A673 (cell line): ENCODE measurements at regions not wholly inside any gene's neighbourhood (a gene's known extent, or its start where the extent isn't known, plus 50 kb on each side); places are given as distances from the start of the nearest gene placed in this dataset.

Experiments
- BruUV-seq: library from RNA; stranded (reverse); fragments of 400-500 nt; replicated peaks from 2 replicates; lab custom pipeline; 2021; lab: Mats Ljungman, UMichigan
- CTCF ChIA-PET: fragments of 300-600 bp; sonication (Branson Sonifier 250); formaldehyde crosslinking; loops from one replicate; lab custom pipeline; 2022; ENCODE audit warnings: antibody characterized with exemption; lab: Charles Lee
- POLR2A ChIA-PET: fragments of 300-600 bp; sonication (Branson Sonifier 250); formaldehyde crosslinking; loops from one replicate; lab custom pipeline; 2022; ENCODE audit warnings: antibody characterized with exemption; ENCODE audit not compliant: low non-redundant PET; lab: Charles Lee
- DNase-seq: peaks from one replicate; pipeline ENCODE4 v3.0.0-alpha.2; 2015; ENCODE audit warnings: low spot score
- H3K27ac ChIP-seq: fragments of 200-600 bp; sonication (generic); 2 replicates; pipeline ENCODE4 v1.5.1; 2016; ENCODE audit warnings: mixed run types, low read depth, mild to moderate bottlenecking, mixed read lengths, antibody characterized with exemption, low read length; ENCODE audit not compliant: poor library complexity, severe bottlenecking
- H3K27me3 ChIP-seq: fragments of 200-600 bp; sonication (generic); replicated peaks from 2 replicates; pipeline ENCODE4 v1.6.1; 2017; ENCODE audit warnings: mixed run types, low read depth, mild to moderate bottlenecking, mixed read lengths, antibody characterized with exemption, low read length; ENCODE audit not compliant: insufficient read depth, poor library complexity
- H3K36me3 ChIP-seq: fragments of 200-600 bp; sonication (generic); 2 replicates; pipeline ENCODE4 v1.6.1; 2016; ENCODE audit warnings: mixed run types, mild to moderate bottlenecking, mixed read lengths, antibody characterized with exemption, low read length; ENCODE audit not compliant: insufficient read depth, poor library complexity, severe bottlenecking
- H3K4me1 ChIP-seq: fragments of 200-600 bp; sonication (generic); 2 replicates; pipeline ENCODE4 v1.6.1; 2017; ENCODE audit warnings: mixed run types, mild to moderate bottlenecking, mixed read lengths, antibody characterized with exemption, low read length; ENCODE audit not compliant: insufficient read depth, poor library complexity, severe bottlenecking
- H3K4me3 ChIP-seq: fragments of 200-600 bp; sonication (generic); 2 replicates; pipeline ENCODE4 v1.5.1; 2016; ENCODE audit warnings: low read depth, mixed run types, mild to moderate bottlenecking, mixed read lengths, low read length; ENCODE audit not compliant: poor library complexity, severe bottlenecking
- H3K9me3 ChIP-seq: fragments of 200-600 bp; sonication (generic); 2 replicates; pipeline ENCODE4 v1.6.1; 2016; ENCODE audit warnings: mixed run types, low read depth, mild to moderate bottlenecking, mixed read lengths, antibody characterized with exemption, low read length; ENCODE audit not compliant: poor library complexity, severe bottlenecking
- CTCF ChIP-seq: fragments of 300-800, 200-600 bp; sonication (generic); conservative IDR thresholded peaks from 2 replicates; pipeline ENCODE4 v1.5.1; 2017; ENCODE audit warnings: low read depth, mild to moderate bottlenecking, antibody characterized with exemption, low read length, moderate library complexity, mixed read lengths
- EZH2 ChIP-seq: fragments of 200-600 bp; sonication (generic); IDR thresholded peaks from 2 replicates; pipeline ENCODE4 v1.6.1; 2017; ENCODE audit warnings: borderline replicate concordance, low read depth, mild to moderate bottlenecking, mixed read lengths, antibody characterized with exemption, low read length; ENCODE audit not compliant: poor library complexity, severe bottlenecking
- intact Hi-C: fragments of 100-400 bp; cut with micrococcal nuclease; formaldehyde crosslinking; loops from one replicate; pipeline ENCODE4 v1.10.0; 2022; ENCODE audit not compliant: unreplicated experiment

GRCh38 chr18:64919971-64920570, 771.2 kb upstream of the LINC00305 start:
- no peak overlapping the region for H3K4me3 ChIP-seq
- no peaks in the 10 kb centered on the region for H3K9me3 ChIP-seq
- peaks cover 4% of the 10 kb centered on the region for H3K4me1 ChIP-seq
- POLR2A ChIA-PET: no interaction called here
- intact Hi-C loops: no loop called here
- no peak for TF ChIP-seq EZH2
- TF ChIP-seq CTCF: no peak
- CTCF ChIA-PET: no interaction called here
- no peaks in the 10 kb centered on the region for H3K27me3 ChIP-seq
- no TSS peak for BruUV-seq
- H3K27ac ChIP-seq: no peak overlapping the region
- no peak for DNase-seq
- no peaks in the 10 kb centered on the region for H3K36me3 ChIP-seq

- H3K36me3 ChIP-seq: no peaks in the 10 kb centered on the region
- ChIA-PET POLR2A (no interaction called here), CTCF (no interaction called here)
- peaks cover 4% of the 10 kb centered on the region for H3K4me1 ChIP-seq
- TF ChIP-seq EZH2 (no peak), CTCF (no peak)
- H3K27me3 ChIP-seq: no peaks in the 10 kb centered on the region
- intact Hi-C loops: no loop called here
- H3K4me3 ChIP-seq: no peak overlapping the region
- H3K27ac ChIP-seq: no peak overlapping the region
- no peaks in the 10 kb centered on the region for H3K9me3 ChIP-seq
- BruUV-seq: no TSS peak
- DNase-seq: no peak
These were observed 770.0 kb upstream of the LINC00305 start for GRCh38 chr18:64918851-64919250.

DNA sequence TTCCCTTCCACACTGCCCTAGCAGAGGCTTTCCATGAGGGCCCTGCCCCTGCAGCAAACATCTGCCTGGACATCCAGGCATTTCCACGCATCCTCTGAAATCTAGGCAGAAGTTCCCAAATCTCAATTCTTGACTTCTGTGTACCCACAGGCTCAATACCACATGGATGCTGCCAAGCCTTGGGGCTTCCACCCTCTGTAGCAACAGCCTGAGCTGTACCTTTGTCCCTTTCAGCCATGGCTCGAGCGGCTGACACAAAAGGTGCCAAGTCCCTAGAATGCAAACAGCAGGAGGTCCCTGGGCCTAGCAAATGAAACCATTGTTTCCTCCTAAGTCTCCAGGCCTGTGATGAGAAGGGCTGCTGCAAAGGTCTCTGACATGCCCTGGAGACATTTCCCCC, 744.5 kb upstream of the LINC00305 start:
- no peak for DNase-seq

More for the DNA sequence above, 744.5 kb upstream of the LINC00305 start:
- intact Hi-C loops: no loop called here
- Histone ChIP-seq H3K9me3 (no peaks in the 10 kb centered on the region), H3K4me1 (peaks cover 5% of the 10 kb centered on the region), H3K27me3 (no peaks in the 10 kb centered on the region), H3K36me3 (no peaks in the 10 kb centered on the region), H3K4me3 (no peak overlapping the region), H3K27ac (no peak overlapping the region)
- CTCF ChIA-PET: no interaction called here
- no TSS peak for BruUV-seq
- no peak for TF ChIP-seq CTCF
- TF ChIP-seq EZH2: no peak
- POLR2A ChIA-PET: no interaction called here
